ENCODE measurements at regions not wholly inside any gene's neighbourhood (a gene's known extent, or its start where the extent isn't known, plus 50 kb on each side); places are given as distances from the start of the nearest gene placed in this dataset.
"Not testable (repeated sequence)": the region's sequence is repeated elsewhere in the genome, so short reads cannot be mapped to it uniquely, and the experiment has no call there.

DNA sequence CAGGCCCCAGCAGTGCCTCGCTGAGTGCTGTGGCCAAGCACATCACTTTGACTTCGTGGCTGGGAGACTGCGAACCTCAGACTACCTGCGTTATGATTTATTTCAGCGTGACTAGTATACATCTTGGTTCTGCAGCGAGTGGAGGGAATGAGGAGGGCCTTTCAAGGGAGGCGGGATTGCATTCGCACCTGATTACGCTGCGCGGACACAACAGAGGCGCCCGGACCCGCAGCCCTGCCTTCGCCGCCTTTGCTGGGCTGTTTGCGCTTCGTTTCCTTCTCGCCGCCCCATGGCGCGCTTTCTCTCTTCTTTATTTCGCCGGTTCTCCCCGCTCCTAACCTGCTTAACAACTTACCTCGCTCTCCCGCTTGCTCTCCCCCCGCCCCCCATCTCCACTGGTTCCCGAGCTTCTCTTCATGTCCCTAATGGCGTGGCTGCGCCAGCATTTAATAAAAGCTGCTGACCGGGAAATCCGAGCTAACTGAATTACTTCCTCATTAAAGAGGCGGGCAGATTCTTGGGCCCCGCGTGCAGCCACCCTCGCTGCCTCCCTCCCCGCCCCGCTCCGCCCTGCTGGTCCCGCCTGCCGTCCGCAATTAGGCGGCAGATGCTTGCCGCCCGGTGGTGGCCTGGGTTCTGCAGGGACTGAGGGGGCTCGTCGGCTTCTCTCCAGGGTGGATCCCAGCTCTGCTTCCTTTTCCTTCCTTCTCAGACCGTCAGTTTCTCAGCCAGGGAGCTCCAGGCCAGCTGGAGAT lies 257.6 kb upstream of the SDK2 start:
- DNase-seq, result no peak

DNA sequence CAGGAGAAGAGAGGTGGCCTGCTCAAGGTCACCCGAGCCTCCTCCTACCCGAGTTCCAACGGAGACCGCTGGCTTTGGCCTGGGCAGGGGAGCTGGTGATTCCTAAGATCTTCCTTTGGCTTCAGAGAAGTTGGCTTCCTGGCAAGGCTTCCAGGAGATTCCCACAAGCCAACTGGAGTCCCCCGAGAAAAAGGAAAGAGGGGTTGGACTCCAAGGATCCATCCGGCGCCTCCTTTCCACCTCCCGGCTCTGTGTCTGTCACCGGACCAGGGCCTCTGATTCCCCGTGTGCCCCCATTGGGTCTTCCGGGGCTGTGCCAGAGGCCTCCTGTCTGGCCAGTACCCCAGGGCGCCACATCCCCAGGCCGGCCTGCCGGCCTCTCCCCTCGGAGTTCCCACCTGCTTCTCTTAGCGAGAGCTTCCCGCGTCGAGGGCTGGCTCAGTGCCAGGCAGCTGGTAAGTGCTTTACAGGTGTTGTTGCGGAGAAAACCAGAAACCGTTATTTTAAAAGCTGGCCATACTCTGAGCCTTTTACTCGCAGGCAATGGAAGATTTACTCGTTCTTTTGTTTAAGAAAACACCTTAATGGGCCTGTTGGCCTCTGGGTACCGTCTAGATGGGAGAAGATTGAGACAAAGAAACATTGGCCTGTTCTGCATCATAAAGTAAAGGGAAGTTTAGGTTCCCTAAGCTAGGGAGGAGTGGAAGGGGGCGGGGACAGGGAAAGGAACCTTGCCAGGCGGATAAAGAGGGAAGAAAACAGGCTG lies 258.4 kb upstream of the SDK2 start:
- DNase-seq, result no peak

DNA sequence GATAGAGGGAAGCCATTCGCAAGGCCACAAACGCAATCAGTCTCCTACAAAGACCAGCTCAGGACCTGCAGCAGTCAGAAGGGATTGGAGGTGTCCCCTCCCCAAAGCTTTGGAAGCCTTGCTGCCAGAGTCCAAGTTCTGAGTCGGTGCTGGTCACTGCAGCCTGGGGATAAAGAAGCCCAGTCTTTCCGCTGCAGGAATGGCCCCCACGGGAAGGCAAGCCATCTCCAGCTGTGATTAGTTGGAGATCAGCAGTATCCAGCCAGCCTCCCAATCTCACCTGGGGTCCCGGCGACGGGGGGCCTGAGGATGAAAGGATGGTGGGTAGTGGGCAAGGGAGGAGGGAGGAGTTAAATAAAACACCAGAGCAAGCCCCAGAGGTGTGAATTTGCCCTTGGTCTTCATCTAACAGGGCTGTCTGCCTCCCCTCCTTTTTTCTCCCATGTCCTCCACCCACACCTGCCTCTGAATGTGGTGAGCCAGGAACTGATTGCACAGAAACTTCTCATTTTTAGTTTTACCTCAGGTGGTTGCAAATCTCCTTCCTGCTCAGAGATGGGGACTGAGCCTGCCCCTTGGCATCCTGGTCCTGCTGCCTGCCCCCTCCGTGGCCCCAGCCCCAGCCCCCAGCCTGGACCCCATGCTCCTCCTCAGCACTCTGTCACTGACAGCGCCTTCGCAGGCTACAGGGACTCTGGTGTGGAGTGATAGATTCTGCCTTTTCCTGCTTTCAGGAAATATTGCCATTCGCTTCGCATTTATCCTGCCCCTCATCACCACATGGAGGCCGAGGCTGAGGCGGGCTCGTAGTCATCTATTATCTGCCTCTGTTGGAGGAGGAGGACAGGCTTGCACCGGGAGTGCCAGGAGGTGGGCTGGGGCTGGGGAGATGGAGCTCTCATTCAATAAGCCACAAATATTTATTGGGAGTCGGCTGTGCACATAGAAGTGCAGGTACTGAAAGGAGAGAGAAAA lies 262.9 kb upstream of the SDK2 start:
- no peak for DNase-seq

DNA sequence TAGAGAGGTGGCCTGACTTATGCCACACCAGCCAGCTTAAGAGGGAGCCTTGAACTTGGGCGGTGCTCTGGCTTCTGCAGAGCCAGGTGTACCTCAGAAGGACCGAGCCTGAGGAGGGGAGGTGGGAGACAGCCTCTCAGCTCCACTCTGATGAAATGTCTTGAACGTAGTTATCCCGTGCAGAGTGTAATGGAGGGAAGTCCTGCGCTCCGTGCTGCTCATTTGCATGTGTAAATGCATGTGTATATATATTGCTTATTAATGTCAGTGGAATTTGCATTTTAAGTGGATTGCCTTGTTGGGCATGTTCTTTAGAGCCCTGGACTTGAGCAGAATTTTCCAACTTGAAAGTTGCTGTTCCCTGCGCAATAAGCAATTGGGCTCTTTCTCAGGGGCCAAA lies 264.9 kb upstream of the SDK2 start:
- no peak for DNase-seq

DNA sequence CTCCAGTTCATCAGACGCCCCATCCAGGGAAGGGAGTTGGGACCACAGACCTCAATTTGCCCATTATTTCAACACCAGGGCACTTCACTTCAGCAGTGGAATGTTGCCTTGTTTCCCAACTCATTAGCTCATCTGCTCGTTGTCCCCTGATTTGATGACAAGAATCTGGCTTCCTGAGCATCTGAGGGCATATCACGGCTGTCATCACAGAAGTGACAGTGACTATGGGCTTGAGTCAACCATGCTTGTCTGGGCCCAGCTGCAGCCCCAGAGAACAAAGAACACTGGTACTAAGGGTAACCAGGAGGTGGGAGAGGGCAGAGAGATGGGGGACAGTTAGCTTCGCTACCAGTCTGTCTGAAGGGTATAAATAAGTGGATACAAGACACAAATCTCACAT lies 266.0 kb upstream of the SDK2 start:
- DNase-seq, result no peak

DNA sequence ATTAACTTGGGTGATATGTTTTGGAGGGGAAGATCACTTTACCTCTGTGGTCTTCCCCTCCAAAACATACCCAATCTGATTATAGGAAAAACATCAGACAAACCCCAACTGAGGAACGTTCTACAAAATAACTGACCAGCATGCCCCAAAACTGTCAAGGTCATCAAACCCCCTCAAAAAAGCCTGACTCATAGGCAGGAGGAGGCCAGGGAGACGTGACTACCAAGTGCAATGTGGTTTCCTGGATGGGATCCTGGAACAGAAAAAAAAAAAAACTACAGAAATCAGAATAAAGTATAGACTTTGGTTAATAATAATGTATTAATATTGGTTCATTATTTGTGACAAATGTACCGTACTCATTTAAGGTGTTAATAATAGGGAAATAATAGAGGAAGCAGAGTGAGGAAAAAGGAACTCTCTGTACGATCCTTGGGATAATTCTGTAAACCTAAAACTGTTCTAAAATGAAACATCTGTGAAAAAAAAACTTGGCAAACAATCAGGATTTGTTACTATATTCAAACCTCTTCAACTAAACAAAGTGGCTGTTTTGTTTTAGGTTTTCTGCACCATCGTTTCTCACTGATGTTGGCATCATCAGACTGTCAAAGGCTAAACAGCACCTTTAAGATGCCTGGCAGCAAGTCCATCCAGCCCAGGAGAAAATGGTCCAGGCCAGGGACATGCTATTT lies 266.7 kb upstream of the SDK2 start:
- no peak for DNase-seq

DNA sequence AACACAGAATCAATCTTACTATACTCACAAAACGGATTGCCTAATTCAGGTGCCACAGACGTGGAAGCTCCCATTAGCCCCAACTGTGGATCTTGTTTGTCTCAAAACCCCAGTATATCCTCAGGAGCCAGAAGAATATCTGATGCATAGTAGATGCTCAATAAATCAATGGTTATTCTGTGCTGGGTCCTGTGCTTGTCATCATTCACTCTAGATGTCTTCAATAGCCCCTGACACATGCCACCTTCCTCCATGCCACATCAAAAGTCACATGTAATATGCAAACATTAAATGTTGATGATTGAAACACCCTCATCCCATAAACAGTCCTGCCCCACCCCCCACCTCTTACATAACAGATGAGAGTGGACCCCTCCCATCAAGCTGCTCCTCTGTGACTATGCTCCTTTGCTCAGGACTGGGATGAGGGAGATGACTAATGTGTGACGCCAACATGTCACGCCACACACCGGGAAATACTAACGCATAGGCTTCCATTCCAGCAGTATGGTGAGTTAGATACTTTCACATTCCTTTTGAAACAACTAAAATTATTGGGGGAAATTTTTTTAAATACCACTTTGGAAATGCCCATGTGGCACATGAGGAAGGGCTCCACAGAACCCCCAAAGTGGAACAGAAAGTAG lies 267.6 kb upstream of the SDK2 start:
- DNase-seq, result no peak

DNA sequence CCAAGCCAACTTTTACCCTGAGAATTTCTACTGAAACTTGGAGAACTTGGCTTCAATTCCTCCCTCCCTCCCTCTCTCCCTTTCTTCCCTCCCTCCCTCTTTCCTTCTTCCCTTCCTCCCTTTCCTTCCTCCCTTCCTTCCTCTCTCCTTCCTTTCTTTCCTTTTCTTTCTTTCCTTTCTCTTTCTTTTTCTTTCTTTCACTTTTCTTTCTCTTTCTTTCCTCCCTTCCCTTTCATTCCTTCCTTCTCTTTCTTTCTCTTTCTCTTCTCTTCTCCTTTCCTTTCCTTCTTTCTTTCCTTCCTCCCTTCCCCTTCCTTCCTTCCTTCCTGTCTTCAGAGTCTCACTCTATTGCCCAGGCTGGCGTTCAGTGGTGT lies 268.1 kb upstream of the SDK2 start:
- no peak for DNase-seq

DNA sequence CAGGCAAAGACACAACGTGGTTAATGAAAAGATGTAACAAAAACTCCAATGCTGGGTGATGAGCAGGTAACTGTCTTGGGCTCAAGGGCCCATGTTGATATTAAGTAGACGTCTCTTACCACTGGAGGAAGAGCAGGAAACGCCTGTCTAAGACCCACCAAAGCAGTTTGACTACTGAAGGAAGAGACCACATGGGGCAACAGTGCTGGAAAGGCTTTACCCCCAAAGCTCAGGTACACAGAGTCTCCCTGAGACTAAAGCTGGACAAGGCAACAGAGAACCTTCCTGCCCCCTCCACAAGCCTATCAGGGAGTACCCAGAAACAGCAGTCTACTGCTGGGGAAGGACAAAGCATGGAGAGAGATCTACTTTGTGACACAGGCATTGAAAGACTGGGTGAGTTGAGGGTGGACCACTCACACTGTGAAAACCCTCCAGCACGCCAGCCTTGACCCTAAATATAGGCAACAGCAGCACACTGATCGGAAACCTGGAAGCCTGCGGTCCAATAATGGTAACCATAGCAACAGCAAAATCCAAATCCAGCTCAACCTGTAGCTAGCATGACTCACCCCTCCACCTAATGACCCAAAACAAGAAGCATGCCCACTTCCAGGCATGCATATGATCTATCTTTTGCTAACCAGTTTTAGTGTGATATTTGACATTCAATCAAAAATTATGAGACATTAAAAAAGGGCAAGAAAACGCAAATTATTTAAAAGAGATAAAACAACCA lies 270.5 kb upstream of the SDK2 start:
- DNase-seq, result no peak

DNA sequence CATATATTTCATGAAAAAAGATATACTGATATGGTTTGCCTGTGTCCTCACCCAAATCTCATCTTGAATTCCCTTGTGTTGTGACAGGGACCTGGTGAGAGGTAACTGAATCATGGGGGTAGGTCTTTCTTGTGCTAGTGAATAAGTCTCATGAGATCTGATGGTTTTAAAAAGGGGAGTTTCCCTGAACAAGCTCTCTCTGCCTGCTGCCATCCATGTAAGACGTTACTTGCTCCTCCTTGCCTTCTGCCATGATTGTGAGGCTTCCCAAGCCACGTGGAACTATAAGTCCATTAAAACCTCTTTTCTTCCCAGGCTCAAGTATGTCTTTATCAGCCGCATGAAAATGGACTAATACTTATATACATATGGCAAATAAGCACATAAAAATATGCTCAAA lies 274.8 kb upstream of the SDK2 start:
- DNase-seq, result not testable (repeated sequence)

DNA sequence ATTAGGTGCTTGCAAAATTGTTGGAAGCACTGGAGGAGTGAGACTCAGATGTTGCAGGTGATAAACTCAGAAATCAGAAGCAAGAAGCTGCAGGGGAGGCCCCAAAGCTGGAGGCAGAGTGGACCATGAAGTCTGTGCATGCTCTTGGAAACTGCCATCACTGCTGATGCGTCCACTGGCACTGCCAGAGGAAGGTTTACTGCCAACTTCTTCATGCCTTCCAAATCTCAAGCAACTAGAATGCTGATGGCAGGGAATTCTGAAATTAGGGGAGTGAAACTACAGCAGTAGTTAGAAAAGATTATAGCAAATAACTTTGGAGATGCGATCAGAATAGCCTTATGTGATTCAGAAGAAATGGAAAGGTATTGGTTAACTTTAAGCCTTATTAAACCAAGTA lies 277.1 kb upstream of the SDK2 start:
- DNase-seq, result no peak

DNA sequence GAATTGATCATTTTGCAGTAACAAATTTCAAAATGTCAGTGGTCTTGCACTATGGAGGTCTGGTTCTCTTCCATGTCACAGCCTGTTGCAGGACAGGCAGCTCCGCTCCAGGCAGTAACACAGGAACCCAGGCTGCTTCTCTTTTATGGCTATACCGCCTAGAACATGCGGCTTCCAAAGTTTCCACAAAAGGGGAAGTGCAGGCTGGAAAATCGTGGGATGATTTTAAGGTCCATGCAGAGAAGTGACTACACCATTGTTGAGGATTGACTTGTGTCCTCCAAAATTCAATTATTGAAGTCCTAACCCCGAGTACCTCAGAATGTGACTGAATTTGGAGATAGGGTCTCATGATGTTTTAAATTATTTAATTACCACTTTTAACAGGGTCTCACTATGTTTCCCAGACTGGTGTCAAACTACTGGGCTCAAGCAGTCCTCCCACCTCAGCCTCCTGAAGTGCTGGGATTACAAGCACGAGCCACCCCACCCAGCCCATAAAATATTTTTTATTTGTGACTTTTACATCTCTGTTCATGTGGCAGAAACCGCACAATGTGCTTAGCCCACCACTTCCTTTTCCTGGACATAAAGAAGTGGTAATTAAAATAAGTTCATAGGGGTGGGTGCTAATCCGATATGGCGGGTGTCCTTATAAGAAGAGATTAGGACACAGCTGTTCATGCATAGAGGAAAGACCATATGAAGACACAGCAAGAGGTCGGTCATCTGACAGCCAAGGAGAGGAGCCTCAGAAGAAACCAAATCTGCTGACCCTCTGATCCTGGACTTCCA lies 279.2 kb upstream of the RPL38 start:
- no peak for DNase-seq

DNA sequence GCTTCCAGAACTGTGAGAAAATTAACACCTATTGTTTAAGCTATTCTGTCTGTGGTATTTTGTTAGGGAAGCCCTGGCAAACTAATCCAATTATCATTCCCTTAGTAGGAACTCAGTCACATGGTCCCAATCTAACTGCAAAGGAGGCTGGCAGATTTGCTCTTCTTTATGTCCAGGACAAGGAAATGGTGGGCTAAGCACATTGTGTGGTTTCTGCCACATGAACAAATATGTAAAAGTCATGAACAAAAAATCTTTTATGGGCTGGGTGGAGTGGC lies 278.6 kb upstream of the RPL38 start:
- DNase-seq, result no peak

DNA sequence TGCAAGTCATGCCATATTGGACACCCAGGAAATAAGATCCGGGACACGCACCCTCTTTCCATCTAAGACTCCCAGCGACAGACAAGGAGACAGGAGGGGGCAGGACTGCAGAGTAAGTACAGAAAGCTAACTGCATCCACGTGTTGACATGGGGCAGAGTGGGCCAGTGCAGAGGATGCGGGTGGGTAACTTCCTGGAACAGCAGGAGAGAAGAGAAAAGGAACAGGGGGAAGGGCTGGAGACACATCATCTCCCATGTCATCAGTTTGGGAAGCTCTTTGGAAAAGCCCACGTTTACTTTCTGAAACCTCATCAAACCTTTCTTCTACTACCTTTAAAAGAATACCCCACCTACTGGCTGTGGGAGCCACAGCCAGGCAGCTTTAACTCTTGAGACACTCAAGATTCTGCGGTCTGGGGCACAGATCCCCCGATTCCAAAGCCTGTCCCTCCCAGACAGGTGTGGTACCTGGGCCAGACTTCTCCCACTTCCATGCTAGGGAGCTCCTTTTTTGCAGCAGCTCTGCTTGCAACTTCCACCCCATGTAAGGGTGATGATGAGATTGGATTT lies 273.5 kb upstream of the RPL38 start:
- no peak for DNase-seq

DNA sequence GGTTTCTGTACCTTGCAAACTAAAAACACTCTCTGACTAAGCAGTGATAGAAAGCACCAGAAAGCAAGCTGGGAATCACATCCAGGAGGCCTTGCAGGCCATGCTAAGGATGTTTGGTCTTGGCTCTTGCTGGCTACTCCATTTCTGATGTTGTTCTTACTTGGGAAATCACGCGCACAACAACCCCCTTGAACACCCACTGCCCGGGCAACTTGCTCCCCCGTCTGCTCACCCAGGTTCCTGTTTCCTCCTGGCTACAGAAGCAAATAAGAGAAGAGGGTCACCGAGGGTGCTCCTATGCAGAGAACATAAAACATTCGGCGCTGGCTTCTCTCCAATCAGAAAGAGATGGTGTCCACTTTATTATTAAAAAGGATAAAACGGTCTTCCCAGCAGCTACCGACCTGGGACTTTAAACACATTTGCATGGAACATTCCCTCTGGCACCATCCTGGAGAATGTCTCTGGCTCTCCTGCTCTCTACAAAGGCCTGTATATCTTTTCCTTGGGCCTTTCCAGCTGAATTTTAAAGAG lies 271.2 kb upstream of the RPL38 start:
- no peak for DNase-seq

DNA sequence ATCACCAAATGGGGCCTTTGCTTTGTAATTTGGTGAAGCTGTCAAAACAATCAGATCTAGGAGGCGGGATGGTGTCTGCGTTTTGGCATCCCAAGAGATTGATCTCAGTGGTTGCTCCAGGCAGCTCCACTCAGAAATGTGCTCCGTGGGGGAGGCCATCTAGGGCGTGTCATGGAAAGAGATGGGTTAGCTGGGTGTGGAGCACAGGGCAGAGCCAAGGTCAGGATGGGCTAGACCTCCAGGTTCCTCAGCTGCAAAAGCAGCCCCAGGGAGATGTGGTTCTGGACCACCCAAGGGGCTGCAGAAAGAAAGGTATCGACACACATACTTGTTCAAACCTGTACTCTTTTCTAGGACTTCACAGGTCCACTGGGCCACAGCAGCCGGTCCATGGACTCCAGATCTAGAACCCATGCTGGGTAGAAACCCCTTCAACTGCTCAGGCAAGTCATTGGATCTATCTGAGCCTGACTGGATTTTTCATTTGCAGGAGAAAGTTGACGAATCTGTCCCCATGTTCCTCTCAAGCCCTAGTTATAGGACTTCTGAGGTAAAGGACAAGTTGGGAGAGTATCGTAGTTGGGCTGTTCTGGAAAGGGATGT lies 270.2 kb upstream of the RPL38 start:
- no peak for DNase-seq

DNA sequence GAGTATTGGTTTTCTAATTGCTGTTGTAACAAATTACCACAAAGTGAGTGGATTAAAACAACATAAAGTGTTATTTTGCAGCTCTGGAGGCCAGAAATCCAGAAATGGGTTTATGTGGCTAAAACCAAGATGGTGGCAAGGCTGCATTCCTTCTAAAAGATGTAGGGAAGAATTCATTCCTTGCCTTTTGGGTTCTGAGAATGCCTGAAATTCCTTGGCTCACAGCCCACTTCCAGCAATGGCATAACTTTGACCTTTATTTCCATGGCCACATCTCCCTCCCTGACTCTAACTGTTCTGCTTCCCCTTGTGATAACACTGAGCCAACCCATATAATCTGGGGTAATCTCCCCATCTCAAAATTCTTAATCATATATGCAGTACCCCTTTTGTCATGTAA lies 269.6 kb upstream of the RPL38 start:
- no peak for DNase-seq

DNA sequence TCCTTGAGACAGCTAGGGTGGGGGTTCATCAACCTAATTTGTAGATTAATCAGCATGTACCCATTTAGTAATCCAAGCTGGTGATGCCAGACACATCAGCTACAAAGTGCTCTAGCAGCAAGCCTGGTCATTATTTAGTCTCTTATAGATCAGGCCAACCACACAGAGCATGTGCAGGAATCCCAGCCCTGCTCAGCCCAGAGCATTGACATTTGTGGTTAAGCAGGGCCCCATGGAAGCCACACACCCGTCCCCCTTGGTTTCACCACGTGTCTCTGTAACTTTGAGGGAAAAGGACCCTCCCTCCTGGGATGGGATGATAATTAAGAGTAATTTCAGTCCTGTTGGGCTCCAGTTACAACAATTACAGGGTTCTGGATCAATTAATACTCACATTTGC lies 268.8 kb upstream of the RPL38 start:
- no peak for DNase-seq

DNA sequence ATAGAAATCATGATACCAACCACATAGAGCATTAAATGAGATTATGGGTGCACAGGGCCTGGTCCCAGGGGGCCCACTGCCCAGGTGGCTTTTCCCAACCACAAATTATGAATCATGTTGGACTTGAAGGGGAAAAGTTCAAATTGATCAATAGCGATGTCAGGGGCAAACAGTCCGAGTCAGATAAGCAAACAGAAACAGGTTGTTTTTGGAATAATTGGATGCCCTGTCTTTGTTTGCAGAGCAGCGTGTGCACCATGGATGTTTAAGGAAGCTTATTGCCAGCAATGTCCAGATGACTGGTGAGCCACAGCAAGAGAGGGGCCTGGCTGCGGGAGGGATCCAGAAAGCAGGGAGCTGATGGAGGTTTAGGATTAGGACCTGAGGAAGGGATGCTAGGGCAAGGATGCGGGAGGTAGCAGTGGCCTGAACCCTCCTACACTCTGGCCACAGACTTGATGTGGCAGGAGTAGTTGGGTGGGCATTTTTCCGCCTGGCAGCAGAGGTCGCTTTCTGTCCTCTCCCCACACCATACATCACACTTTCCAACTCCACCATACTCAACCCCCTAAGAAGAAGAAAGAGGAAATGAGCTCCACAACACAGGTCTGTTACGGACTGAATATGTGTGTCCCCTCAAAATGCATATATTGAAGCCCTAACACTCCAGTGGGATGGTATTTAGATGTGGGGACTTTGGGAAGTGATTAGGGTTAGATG lies 266.4 kb upstream of the RPL38 start:
- DNase-seq, result no peak

Data from activated effector memory CD4-positive, alpha-beta T cell treated with anti-CD3 and anti-CD28 coated beads, Interleukin-2, amount 50 U/mL, for 16 hours (primary cell).